ENCODE measurements at regions not wholly inside any gene's neighbourhood (a gene's known extent, or its start where the extent isn't known, plus 50 kb on each side); places are given as distances from the start of the nearest gene placed in this dataset.

- no peaks in the 10 kb centered on the region for H4K20me1 ChIP-seq (ENCODE audit: insufficient read depth, low read length)
- intact Hi-C loops (cut with micrococcal nuclease; ENCODE audit: unreplicated experiment), result no loop called here
- TF ChIP-seq, protein P1, sequence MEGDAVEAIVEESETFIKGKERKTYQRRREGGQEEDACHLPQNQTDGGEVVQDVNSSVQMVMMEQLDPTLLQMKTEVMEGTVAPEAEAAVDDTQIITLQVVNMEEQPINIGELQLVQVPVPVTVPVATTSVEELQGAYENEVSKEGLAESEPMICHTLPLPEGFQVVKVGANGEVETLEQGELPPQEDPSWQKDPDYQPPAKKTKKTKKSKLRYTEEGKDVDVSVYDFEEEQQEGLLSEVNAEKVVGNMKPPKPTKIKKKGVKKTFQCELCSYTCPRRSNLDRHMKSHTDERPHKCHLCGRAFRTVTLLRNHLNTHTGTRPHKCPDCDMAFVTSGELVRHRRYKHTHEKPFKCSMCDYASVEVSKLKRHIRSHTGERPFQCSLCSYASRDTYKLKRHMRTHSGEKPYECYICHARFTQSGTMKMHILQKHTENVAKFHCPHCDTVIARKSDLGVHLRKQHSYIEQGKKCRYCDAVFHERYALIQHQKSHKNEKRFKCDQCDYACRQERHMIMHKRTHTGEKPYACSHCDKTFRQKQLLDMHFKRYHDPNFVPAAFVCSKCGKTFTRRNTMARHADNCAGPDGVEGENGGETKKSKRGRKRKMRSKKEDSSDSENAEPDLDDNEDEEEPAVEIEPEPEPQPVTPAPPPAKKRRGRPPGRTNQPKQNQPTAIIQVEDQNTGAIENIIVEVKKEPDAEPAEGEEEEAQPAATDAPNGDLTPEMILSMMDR (conservative IDR thresholded peaks at IDR 0.05; ENCODE audit: low read length), result no peak
- TF ChIP-seq EZH2phosphoT487 (IDR thresholded peaks at IDR 0.05; ENCODE audit: borderline replicate concordance, low read depth, low read length), result no peak
Measured at GRCh38 chr2:154537843-154538450, 160.5 kb upstream of the KCNJ3 start.

DNA sequence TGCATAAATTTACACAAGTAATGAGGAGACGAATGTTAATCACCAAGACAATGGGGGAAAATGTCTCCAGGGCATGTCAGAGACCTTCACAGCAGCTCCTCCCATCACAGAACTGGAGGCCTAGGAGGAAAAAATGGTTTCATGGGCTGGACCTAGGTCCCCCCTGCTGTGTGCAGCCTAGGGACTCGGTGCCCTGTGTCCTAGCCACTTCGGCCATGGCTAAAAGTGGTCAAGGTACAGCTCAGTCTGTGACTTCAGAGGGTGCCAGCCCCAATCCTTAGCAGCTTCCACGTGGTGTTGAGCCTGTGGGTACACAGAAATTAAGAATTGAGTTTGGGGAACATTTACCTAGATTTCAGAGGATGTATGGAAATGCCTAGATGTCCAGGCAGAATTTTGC lies 152.2 kb upstream of the KCNJ3 start:
- intact Hi-C loops (cut with micrococcal nuclease; ENCODE audit: unreplicated experiment), result no loop called here
- Histone ChIP-seq H2AFZ (ENCODE audit: low read length) (no peak overlapping the region), H3K79me2 (ENCODE audit: insufficient read depth, low read depth, low read length) (no peaks in the 10 kb centered on the region), H3K4me3 (ENCODE audit: low read depth, low read length, poor library complexity, severe bottlenecking) (no peak overlapping the region), H3K9me2 (ENCODE audit: insufficient read depth, low read length) (no peaks in the 10 kb centered on the region; the same call in 1 of the 2 replicates), H3K27ac (ENCODE audit: low read depth, low read length, poor library complexity, severe bottlenecking) (no peak overlapping the region), H3K4me1 (ENCODE audit: insufficient read depth, low read length, poor library complexity, severe bottlenecking) (no peaks in the 10 kb centered on the region), H4K20me1 (ENCODE audit: insufficient read depth, low read length) (no peaks in the 10 kb centered on the region), H3K4me2 (ENCODE audit: low read length) (no peak overlapping the region), H3K9me3 (ENCODE audit: low read length) (no peaks in the 10 kb centered on the region), H3K36me3 (ENCODE audit: insufficient read depth, low read length) (no peaks in the 10 kb centered on the region)
- BruUV-seq (replicated peaks), result no TSS peak
- ChIA-PET POLR2A (no interaction called here), CTCF (ENCODE audit: unreplicated experiment) (no interaction called here)
- DNase-seq (ENCODE audit: low spot score), result no peak
- TF ChIP-seq EZH2phosphoT487 (IDR thresholded peaks at IDR 0.05; ENCODE audit: borderline replicate concordance, low read depth, low read length), result no peak
- TF ChIP-seq, protein P1 (conservative IDR thresholded peaks at IDR 0.05; ENCODE audit: low read length), result no peak

More at GRCh38 chr2:154537843-154538450, 160.5 kb upstream of the KCNJ3 start:
- Histone ChIP-seq H3K4me2 (ENCODE audit: low read length) (no peak overlapping the region), H3K9me3 (ENCODE audit: low read length) (no peaks in the 10 kb centered on the region), H2AFZ (ENCODE audit: low read length) (no peak overlapping the region), H3K9me2 (ENCODE audit: insufficient read depth, low read length) (no peaks in the 10 kb centered on the region; the same call in 1 of the 2 replicates), H3K27ac (ENCODE audit: low read depth, low read length, poor library complexity, severe bottlenecking) (no peak overlapping the region), H3K4me3 (ENCODE audit: low read depth, low read length, poor library complexity, severe bottlenecking) (no peak overlapping the region), H3K79me2 (ENCODE audit: insufficient read depth, low read depth, low read length) (no peaks in the 10 kb centered on the region), H3K4me1 (ENCODE audit: insufficient read depth, low read length, poor library complexity, severe bottlenecking) (no peaks in the 10 kb centered on the region), H3K36me3 (ENCODE audit: insufficient read depth, low read length) (no peaks in the 10 kb centered on the region)
- BruUV-seq (replicated peaks), result no TSS peak
- ChIA-PET CTCF (ENCODE audit: unreplicated experiment) (no interaction called here), POLR2A (interaction anchor here (0.6 to 0.7 kb wide), 2 partner anchors 74 to 140 kb away, joined by 3 read pairs; no protein-coding TSS in a partner anchor)
- no peak for DNase-seq (ENCODE audit: low spot score)

- intact Hi-C loops (cut with micrococcal nuclease; ENCODE audit: unreplicated experiment), result no loop called here
- Histone ChIP-seq H2AFZ (ENCODE audit: low read length) (no peak overlapping the region), H3K36me3 (ENCODE audit: insufficient read depth, low read length) (no peaks in the 10 kb centered on the region), H3K4me1 (ENCODE audit: insufficient read depth, low read length, poor library complexity, severe bottlenecking) (no peaks in the 10 kb centered on the region), H4K20me1 (ENCODE audit: insufficient read depth, low read length) (no peaks in the 10 kb centered on the region), H3K9me3 (ENCODE audit: low read length) (no peaks in the 10 kb centered on the region), H3K27ac (ENCODE audit: low read depth, low read length, poor library complexity, severe bottlenecking) (no peak overlapping the region), H3K4me2 (ENCODE audit: low read length) (no peak overlapping the region), H3K4me3 (ENCODE audit: low read depth, low read length, poor library complexity, severe bottlenecking) (no peak overlapping the region), H3K9me2 (ENCODE audit: insufficient read depth, low read length) (no peaks in the 10 kb centered on the region), H3K79me2 (ENCODE audit: insufficient read depth, low read depth, low read length) (no peaks in the 10 kb centered on the region)
- no peak for DNase-seq (ENCODE audit: low spot score)
- BruUV-seq (replicated peaks), result no TSS peak
- ChIA-PET CTCF (ENCODE audit: unreplicated experiment) (no interaction called here), POLR2A (no interaction called here)
- TF ChIP-seq, protein P1 (conservative IDR thresholded peaks at IDR 0.05; ENCODE audit: low read length), result no peak
- no peak for TF ChIP-seq EZH2phosphoT487 (IDR thresholded peaks at IDR 0.05; ENCODE audit: borderline replicate concordance, low read depth, low read length)
Measured at GRCh38 chr2:154549869-154550268, 148.6 kb upstream of the KCNJ3 start.
